ENCODE measurements at regions not wholly inside any gene's neighbourhood (a gene's known extent, or its start where the extent isn't known, plus 50 kb on each side); places are given as distances from the start of the nearest gene placed in this dataset.

DNA sequence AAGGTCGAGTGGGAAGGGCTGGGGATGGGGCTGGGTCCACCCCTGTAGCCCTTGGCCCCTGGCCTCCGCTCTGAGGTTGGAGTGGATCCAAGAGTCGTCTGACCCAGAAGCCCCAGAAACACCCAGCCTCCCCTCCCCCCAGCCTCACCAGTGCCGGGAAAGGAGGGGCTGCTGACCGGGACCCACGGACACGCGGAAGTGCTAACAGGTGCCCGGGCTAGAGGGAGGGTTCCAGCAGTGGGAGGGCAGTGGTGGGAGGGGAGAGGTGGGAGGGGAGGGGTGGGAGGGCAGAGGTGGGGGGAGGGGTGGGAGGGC lies 131.8 kb upstream of the NKX1-1 start:
- TF ChIP-seq, protein P1, sequence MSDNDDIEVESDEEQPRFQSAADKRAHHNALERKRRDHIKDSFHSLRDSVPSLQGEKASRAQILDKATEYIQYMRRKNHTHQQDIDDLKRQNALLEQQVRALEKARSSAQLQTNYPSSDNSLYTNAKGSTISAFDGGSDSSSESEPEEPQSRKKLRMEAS (IDR thresholded peaks at IDR 0.05; ENCODE audit: insufficient read depth, insufficient read length), result no peak
- TF ChIP-seq POLR2A (IDR thresholded peaks at IDR 0.05; ENCODE audit: low read depth, low read length), result no peak
- TF ChIP-seq, protein P2, sequence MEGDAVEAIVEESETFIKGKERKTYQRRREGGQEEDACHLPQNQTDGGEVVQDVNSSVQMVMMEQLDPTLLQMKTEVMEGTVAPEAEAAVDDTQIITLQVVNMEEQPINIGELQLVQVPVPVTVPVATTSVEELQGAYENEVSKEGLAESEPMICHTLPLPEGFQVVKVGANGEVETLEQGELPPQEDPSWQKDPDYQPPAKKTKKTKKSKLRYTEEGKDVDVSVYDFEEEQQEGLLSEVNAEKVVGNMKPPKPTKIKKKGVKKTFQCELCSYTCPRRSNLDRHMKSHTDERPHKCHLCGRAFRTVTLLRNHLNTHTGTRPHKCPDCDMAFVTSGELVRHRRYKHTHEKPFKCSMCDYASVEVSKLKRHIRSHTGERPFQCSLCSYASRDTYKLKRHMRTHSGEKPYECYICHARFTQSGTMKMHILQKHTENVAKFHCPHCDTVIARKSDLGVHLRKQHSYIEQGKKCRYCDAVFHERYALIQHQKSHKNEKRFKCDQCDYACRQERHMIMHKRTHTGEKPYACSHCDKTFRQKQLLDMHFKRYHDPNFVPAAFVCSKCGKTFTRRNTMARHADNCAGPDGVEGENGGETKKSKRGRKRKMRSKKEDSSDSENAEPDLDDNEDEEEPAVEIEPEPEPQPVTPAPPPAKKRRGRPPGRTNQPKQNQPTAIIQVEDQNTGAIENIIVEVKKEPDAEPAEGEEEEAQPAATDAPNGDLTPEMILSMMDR (IDR thresholded peaks at IDR 0.05; ENCODE audit: extremely low read depth in 1 of 2, insufficient read depth in 1 of 2, low read depth in 1 of 2, low read length in 2 of 2), result no peak
- no peak for TF ChIP-seq EZH2 (IDR thresholded peaks at IDR 0.05; ENCODE audit: borderline replicate concordance, low read depth, low read length, severe bottlenecking)
- TF ChIP-seq POLR2AphosphoS5 (IDR thresholded peaks at IDR 0.05; ENCODE audit: insufficient read depth, low read depth, low read length), result no peak
- no peak for TF ChIP-seq MYC (IDR thresholded peaks at IDR 0.05; ENCODE audit: low read depth, low read length)
- no peak for TF ChIP-seq JUN (IDR thresholded peaks at IDR 0.05; ENCODE audit: borderline replicate concordance, insufficient read depth, insufficient read length, low read depth)
- no peak for TF ChIP-seq GATA2 (IDR thresholded peaks at IDR 0.05; ENCODE audit: insufficient read depth, insufficient read length, low read depth, low read length)
- no peak for TF ChIP-seq FOS (IDR thresholded peaks at IDR 0.05; ENCODE audit: borderline replicate concordance, insufficient read depth, low read length)
- intact Hi-C loops (cut with micrococcal nuclease) (no loop called here), dilution Hi-C loops (cut with MboI; ENCODE audit: extremely low pct_ligation_motif_present, low sequenced_read_pairs) (no loop called here)
- H3K4me2 ChIP-seq (ENCODE audit: insufficient read depth, low read length), result no peak overlapping the region
- ChIA-PET POLR2A (no interaction called here), CTCF (no interaction called here)
- BruUV-seq (replicated peaks), result no TSS peak
- no peaks in the 10 kb centered on the region for H3K27me3 ChIP-seq (ENCODE audit: control insufficient read depth in 2 of 2, insufficient read depth in 2 of 2, low read length in 2 of 2)
- H3K9ac ChIP-seq (replicated peaks; ENCODE audit: extremely low read depth, insufficient read depth, low read length), result no peak overlapping the region
- FAIRE-seq (no peak), DNase-seq (ENCODE audit: low read depth, low spot score) (no peak)
- no peaks in the 10 kb centered on the region for H3K36me3 ChIP-seq (ENCODE audit: control insufficient read depth in 2 of 2, extremely low read depth in 1 of 2, insufficient read depth in 2 of 2, low read length in 2 of 2)
- H3K27ac ChIP-seq (ENCODE audit: insufficient read depth, low read depth, low read length), result no peak overlapping the region
- no peaks in the 10 kb centered on the region for H4K20me1 ChIP-seq (replicated peaks; ENCODE audit: control insufficient read depth, extremely low read depth, insufficient read depth, low read length)
- H2AFZ ChIP-seq (ENCODE audit: low read depth, low read length), result no peak overlapping the region
- H3K79me2 ChIP-seq (ENCODE audit: control insufficient read depth, insufficient read depth, low read length), result no peaks in the 10 kb centered on the region
- H3K4me3 ChIP-seq (replicated peaks in 1 of 3; ENCODE audit: insufficient read depth in 1 of 3, low read depth in 1 of 3, low read length in 3 of 3), result no peak overlapping the region
- no peaks in the 10 kb centered on the region for H3K9me1 ChIP-seq (replicated peaks; ENCODE audit: control insufficient read depth, extremely low read depth, insufficient read depth, low read length)
- H3K9me3 ChIP-seq (replicated peaks; ENCODE audit: control insufficient read depth, insufficient read depth, low read length), result no peaks in the 10 kb centered on the region
- no peaks in the 10 kb centered on the region for H3K4me1 ChIP-seq (ENCODE audit: control insufficient read depth, extremely low read depth, insufficient read depth, low read length)

All from endothelial cell of umbilical vein (primary cell).